HCT116 (cell line): ENCODE measurements at regions not wholly inside any gene's neighbourhood (a gene's known extent, or its start where the extent isn't known, plus 50 kb on each side); places are given as distances from the start of the nearest gene placed in this dataset.

ENCODE experiments used
- ATAC-seq: fragments of 200-7000 bp; cut with Tn5 transposase; 2 replicates; pipeline ENCODE4 v1.9.1; 2020; ENCODE audit warnings: mild to moderate bottlenecking, moderate library complexity
- BruUV-seq: library from RNA; stranded (reverse); fragments of 400-500 nt; replicated peaks from 2 replicates; lab custom pipeline; 2021; lab: Mats Ljungman, UMichigan
- CTCF ChIA-PET: fragments of 300-600 bp; sonication (Branson Sonifier 250); formaldehyde crosslinking; loops from one replicate; lab custom pipeline; 2021; ENCODE audit warnings: antibody characterized with exemption; lab: Charles Lee
- POLR2A ChIA-PET: fragments of 300-600, 350-600 bp; sonication (Branson Sonifier 250); formaldehyde crosslinking; loops from one replicate; lab custom pipeline; 2021; ENCODE audit warnings: antibody characterized with exemption; lab: Charles Lee
- RAD21 ChIA-PET, 2 experiments: fragments of 300-600 bp; sonication (Branson Sonifier 250); formaldehyde crosslinking; loops; one replicate each; lab custom pipeline; 2023; ENCODE audit warnings: low total read pairs in 2 of 2; ENCODE audit not compliant: uncharacterized antibody in 2 of 2, unreplicated experiment in 2 of 2, low non-redundant PET in 1 of 2; lab: Charles Lee
- DNase-seq: peaks from one replicate; pipeline ENCODE4 v3.0.0-alpha.2; 2010; ENCODE audit warnings: low read depth, low spot score
- H2AFZ ChIP-seq: fragments of 200-600 bp; shearing (Covaris generic), sonication (generic); 2 replicates; pipeline ENCODE4 v1.6.1; 2017; ENCODE audit warnings: low read depth, mixed run types, mixed read lengths, antibody characterized with exemption, low read length; ENCODE audit not compliant: poor library complexity, severe bottlenecking
- H3K27ac ChIP-seq: 2 replicates; pipeline ENCODE4 v1.5.1; 2012; ENCODE audit warnings: low read depth, low read length
- H3K27me3 ChIP-seq: fragments of 200-600 bp; sonication (generic); 2 replicates; pipeline ENCODE4 v1.6.1; 2016; ENCODE audit warnings: mixed run types, low read length, mixed read lengths; ENCODE audit not compliant: insufficient read depth
- H3K36me3 ChIP-seq, 2 experiments: fragments of 200-500 bp in 1 of 2; fragments of 200-600 bp in 1 of 2; sonication (Bioruptor generic) in 1 of 2; sonication (generic) in 1 of 2; 2 replicates each; pipeline versions ENCODE4 v1.5.1 to v1.6.1; 2014 to 2016; ENCODE audit warnings: low read length in 2 of 2, inconsistent platforms in 1 of 2, mixed read lengths in 1 of 2, mixed run types in 1 of 2; ENCODE audit not compliant: insufficient read depth in 2 of 2, control insufficient read depth in 1 of 2
- H3K4me1 ChIP-seq, 2 experiments: fragments of 200-600 bp in 1 of 2; sonication (generic) in 1 of 2; 2 replicates each; pipeline versions ENCODE4 v1.5.1 to v1.6.1; 2012 to 2017; ENCODE audit warnings: low read length in 2 of 2, inconsistent platforms in 1 of 2, mild to moderate bottlenecking in 1 of 2, mixed read lengths in 1 of 2, mixed run types in 1 of 2, moderate library complexity in 1 of 2; ENCODE audit not compliant: insufficient read depth in 2 of 2, control insufficient read depth in 1 of 2
- H3K4me2 ChIP-seq: fragments of 200-600 bp; sonication (generic); 2 replicates; pipeline ENCODE4 v1.6.1; 2017; ENCODE audit warnings: mixed run types, low read length, mixed read lengths
- H3K4me3 ChIP-seq, 2 experiments: fragments of 200-600 bp in 1 of 2; sonication (generic) in 1 of 2; replicated peaks in 1 of 2; 2 replicates each; pipeline ENCODE4 v1.5.1; 2011 to 2016; ENCODE audit warnings: low read length in 2 of 2, control low read depth in 1 of 2, low read depth in 1 of 2, mild to moderate bottlenecking in 1 of 2, mixed read lengths in 1 of 2, mixed run types in 1 of 2
- H3K79me2 ChIP-seq: fragments of 200-600 bp; sonication (generic); 2 replicates; pipeline ENCODE4 v1.6.1; 2017; ENCODE audit warnings: mild to moderate bottlenecking, mixed run types, low read length, moderate library complexity, mixed read lengths; ENCODE audit not compliant: insufficient read depth
- H3K9ac ChIP-seq: fragments of 200-600 bp; sonication (generic); 2 replicates; pipeline ENCODE4 v1.6.1; 2016; ENCODE audit warnings: low read length, mixed read lengths
- H3K9me2 ChIP-seq: fragments of 200-600 bp; sonication (generic), shearing (Covaris generic); 2 replicates; pipeline ENCODE4 v1.6.1; 2017; ENCODE audit warnings: mixed run types, mild to moderate bottlenecking, moderate library complexity; ENCODE audit not compliant: insufficient read depth
- H3K9me3 ChIP-seq, 2 experiments: fragments of 200-500 bp in 1 of 2; fragments of 200-600 bp in 1 of 2; sonication (Bioruptor generic) in 1 of 2; sonication (generic) in 1 of 2; 2 replicates each; pipeline ENCODE4 v1.6.1; 2014 to 2017; ENCODE audit warnings: low read length in 2 of 2, mixed read lengths in 2 of 2, inconsistent platforms in 1 of 2, low read depth in 1 of 2, mild to moderate bottlenecking in 1 of 2, mixed run types in 1 of 2, moderate library complexity in 1 of 2; ENCODE audit not compliant: control insufficient read depth in 1 of 2, insufficient read depth in 1 of 2
- H4K20me1 ChIP-seq: fragments of 200-600 bp; sonication (generic), shearing (Covaris generic); 2 replicates; pipeline ENCODE4 v1.6.1; 2017; ENCODE audit warnings: mixed run types, mild to moderate bottlenecking, moderate library complexity; ENCODE audit not compliant: insufficient read depth
- CEBPB ChIP-seq: IDR thresholded peaks from 2 replicates; pipeline ENCODE4 v1.6.1; 2012; ENCODE audit warnings: low read depth
- EGR1 ChIP-seq: IDR thresholded peaks from 2 replicates; pipeline ENCODE4 v1.6.1; 2012; ENCODE audit warnings: low read depth
- ELF1 ChIP-seq: IDR thresholded peaks from 2 replicates; pipeline ENCODE4 v1.6.1; 2012; ENCODE audit warnings: low read depth, borderline replicate concordance
- EZH2 ChIP-seq: fragments of 200-600 bp; sonication (generic); IDR thresholded peaks from 2 replicates; pipeline ENCODE4 v1.6.1; 2017; ENCODE audit warnings: antibody characterized with exemption, mixed run types
- EZH2phosphoT487 ChIP-seq: fragments of 200-600 bp; IDR thresholded peaks from 2 replicates; pipeline ENCODE4 v1.6.1; 2018; ENCODE audit warnings: antibody characterized with exemption, borderline replicate concordance
- FOSL1 ChIP-seq: IDR thresholded peaks from 2 replicates; pipeline ENCODE4 v1.6.1; 2012; ENCODE audit warnings: low read depth
- POLR2AphosphoS5 ChIP-seq: IDR thresholded peaks from 2 replicates; pipeline ENCODE4 v1.6.1; 2011; ENCODE audit warnings: mild to moderate bottlenecking, low read depth, low read length, moderate library complexity
- RAD21 ChIP-seq: IDR thresholded peaks from 2 replicates; pipeline ENCODE4 v1.6.1; 2012; ENCODE audit warnings: low read depth, mild to moderate bottlenecking
- SIN3A ChIP-seq: IDR thresholded peaks from 2 replicates; pipeline ENCODE4 v1.6.1; 2012; ENCODE audit warnings: low read depth
- TCF7L2 ChIP-seq: IDR thresholded peaks from 2 replicates; pipeline ENCODE4 v1.7.0; 2011; ENCODE audit warnings: borderline replicate concordance, inconsistent platforms; ENCODE audit not compliant: insufficient read depth, insufficient read length; ENCODE audit errors: extremely low read depth
- YY1 ChIP-seq: IDR thresholded peaks from 2 replicates; pipeline ENCODE4 v1.6.1; 2011; ENCODE audit warnings: low read length, low read depth, moderate library complexity, mild to moderate bottlenecking; ENCODE audit not compliant: insufficient replicate concordance; ENCODE audit errors: extremely low read depth
- ZNF274 ChIP-seq: fragments of 200-500 bp; sonication (Bioruptor generic); IDR thresholded peaks from 2 replicates; pipeline ENCODE4 v1.6.1; 2014; ENCODE audit warnings: mild to moderate bottlenecking, low read depth, low read length, inconsistent platforms
- intact Hi-C: fragments of 100-400 bp; cut with micrococcal nuclease; formaldehyde crosslinking; loops from 2 replicates; pipeline ENCODE4 v1.10.0; 2022
- TF ChIP-seq, protein P1 (sequence below): IDR thresholded peaks from 2 replicates; pipeline ENCODE4 v1.6.1; 2011; ENCODE audit warnings: mild to moderate bottlenecking, low read length, moderate library complexity; ENCODE audit not compliant: insufficient replicate concordance; ENCODE audit errors: extremely low read depth
- TF ChIP-seq, protein P2 (sequence below): IDR thresholded peaks from 2 replicates; pipeline ENCODE4 v1.6.1; 2012
- TF ChIP-seq, protein P3 (sequence below): IDR thresholded peaks from 2 replicates; pipeline ENCODE4 v1.6.1; 2012; ENCODE audit warnings: low read depth
- TF ChIP-seq, protein P4 (sequence below): IDR thresholded peaks from 2 replicates; pipeline ENCODE4 v1.6.1; 2012

DNA sequence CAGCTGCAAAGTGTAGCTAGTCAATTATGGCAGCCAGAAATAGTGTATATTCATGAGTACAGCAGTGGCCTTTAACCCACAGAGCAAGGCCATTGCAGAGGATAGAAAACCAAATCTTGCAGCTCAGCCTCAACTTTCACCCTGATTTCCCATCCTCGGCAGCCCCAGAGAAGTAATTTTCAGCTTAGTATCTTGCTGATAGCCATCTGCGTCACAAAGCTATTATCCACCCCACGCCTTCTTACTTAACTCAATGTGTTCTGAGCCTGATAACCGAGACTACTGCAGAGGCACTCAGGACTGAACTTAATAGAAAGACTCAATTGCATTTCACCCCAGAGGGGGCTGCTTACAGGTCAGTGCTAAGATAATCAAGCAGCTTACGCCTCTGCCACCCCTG, 174.5 kb upstream of the MAOA start:
- Histone ChIP-seq H3K27ac (no peak overlapping the region), H3K4me3 (no peak overlapping the region), H3K79me2 (no peaks in the 10 kb centered on the region), H3K4me2 (no peak overlapping the region), H3K9me2 (no peaks in the 10 kb centered on the region), H2AFZ (no peak overlapping the region), H3K36me3 (no peaks in the 10 kb centered on the region), H3K9me3 (no peaks in the 10 kb centered on the region), H3K9ac (no peak overlapping the region), H4K20me1 (no peaks in the 10 kb centered on the region), H3K27me3 (no peaks in the 10 kb centered on the region), H3K4me1 (no peaks in the 10 kb centered on the region)
- no peak for ATAC-seq
- no TSS peak for BruUV-seq
- RAD21 ChIA-PET = no interaction called here
- no peak for DNase-seq
- TF ChIP-seq TCF7L2 (no peak), RAD21 (no peak), ELF1 (no peak), SIN3A (no peak), ZNF274 (no peak)
- CTCF ChIA-PET = no interaction called here
- intact Hi-C loops = no loop called here
- POLR2A ChIA-PET = no interaction called here

DNA sequence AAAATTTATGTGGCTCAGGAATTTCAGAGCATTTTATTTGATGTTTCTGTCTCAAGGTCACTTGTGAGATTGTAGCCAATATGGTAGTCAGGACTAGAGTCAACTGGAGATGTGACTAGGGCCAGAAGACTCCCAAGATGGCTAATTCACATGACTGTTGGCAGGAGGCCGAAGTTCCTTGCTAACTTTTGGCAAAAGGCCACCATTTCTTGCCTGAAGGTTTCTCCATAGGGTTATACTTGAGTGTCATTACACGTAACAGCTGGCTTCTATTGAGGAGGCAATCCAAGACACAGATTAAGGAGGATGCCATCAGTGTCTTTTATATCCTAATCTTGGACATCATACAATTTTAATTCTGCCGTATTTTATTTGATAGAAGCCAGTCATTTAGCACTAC, 162.3 kb upstream of the MAOA start:
- Histone ChIP-seq H3K4me2 (no peak overlapping the region), H3K36me3 (no peaks in the 10 kb centered on the region), H3K4me3 (no peak overlapping the region), H3K79me2 (no peaks in the 10 kb centered on the region), H3K9me3 (no peaks in the 10 kb centered on the region), H3K4me1 (no peaks in the 10 kb centered on the region), H3K27ac (no peak overlapping the region), H4K20me1 (no peaks in the 10 kb centered on the region), H3K27me3 (no peaks in the 10 kb centered on the region), H2AFZ (no peak overlapping the region), H3K9me2 (no peaks in the 10 kb centered on the region), H3K9ac (no peak overlapping the region)
- ATAC-seq = no peak
- no TSS peak for BruUV-seq
- ChIA-PET RAD21 (no interaction called here), POLR2A (no interaction called here), CTCF (no interaction called here)
- DNase-seq = no peak
- intact Hi-C loops = no loop called here
- no peak for TF ChIP-seq YY1
- TF ChIP-seq EGR1 = no peak
- TF ChIP-seq, protein P1, sequence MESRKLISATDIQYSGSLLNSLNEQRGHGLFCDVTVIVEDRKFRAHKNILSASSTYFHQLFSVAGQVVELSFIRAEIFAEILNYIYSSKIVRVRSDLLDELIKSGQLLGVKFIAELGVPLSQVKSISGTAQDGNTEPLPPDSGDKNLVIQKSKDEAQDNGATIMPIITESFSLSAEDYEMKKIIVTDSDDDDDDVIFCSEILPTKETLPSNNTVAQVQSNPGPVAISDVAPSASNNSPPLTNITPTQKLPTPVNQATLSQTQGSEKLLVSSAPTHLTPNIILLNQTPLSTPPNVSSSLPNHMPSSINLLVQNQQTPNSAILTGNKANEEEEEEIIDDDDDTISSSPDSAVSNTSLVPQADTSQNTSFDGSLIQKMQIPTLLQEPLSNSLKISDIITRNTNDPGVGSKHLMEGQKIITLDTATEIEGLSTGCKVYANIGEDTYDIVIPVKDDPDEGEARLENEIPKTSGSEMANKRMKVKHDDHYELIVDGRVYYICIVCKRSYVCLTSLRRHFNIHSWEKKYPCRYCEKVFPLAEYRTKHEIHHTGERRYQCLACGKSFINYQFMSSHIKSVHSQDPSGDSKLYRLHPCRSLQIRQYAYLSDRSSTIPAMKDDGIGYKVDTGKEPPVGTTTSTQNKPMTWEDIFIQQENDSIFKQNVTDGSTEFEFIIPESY = no peak
- TF ChIP-seq CEBPB = no peak
- TF ChIP-seq ZNF274 = no peak
- no peak for TF ChIP-seq ELF1
- TF ChIP-seq POLR2AphosphoS5 = no peak
- TF ChIP-seq EZH2phosphoT487 = no peak
- TF ChIP-seq, protein P2, sequence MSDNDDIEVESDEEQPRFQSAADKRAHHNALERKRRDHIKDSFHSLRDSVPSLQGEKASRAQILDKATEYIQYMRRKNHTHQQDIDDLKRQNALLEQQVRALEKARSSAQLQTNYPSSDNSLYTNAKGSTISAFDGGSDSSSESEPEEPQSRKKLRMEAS = no peak
- TF ChIP-seq, protein P3, sequence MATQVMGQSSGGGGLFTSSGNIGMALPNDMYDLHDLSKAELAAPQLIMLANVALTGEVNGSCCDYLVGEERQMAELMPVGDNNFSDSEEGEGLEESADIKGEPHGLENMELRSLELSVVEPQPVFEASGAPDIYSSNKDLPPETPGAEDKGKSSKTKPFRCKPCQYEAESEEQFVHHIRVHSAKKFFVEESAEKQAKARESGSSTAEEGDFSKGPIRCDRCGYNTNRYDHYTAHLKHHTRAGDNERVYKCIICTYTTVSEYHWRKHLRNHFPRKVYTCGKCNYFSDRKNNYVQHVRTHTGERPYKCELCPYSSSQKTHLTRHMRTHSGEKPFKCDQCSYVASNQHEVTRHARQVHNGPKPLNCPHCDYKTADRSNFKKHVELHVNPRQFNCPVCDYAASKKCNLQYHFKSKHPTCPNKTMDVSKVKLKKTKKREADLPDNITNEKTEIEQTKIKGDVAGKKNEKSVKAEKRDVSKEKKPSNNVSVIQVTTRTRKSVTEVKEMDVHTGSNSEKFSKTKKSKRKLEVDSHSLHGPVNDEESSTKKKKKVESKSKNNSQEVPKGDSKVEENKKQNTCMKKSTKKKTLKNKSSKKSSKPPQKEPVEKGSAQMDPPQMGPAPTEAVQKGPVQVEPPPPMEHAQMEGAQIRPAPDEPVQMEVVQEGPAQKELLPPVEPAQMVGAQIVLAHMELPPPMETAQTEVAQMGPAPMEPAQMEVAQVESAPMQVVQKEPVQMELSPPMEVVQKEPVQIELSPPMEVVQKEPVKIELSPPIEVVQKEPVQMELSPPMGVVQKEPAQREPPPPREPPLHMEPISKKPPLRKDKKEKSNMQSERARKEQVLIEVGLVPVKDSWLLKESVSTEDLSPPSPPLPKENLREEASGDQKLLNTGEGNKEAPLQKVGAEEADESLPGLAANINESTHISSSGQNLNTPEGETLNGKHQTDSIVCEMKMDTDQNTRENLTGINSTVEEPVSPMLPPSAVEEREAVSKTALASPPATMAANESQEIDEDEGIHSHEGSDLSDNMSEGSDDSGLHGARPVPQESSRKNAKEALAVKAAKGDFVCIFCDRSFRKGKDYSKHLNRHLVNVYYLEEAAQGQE = no peak
- no peak for TF ChIP-seq FOSL1
- no peak for TF ChIP-seq EZH2
- TF ChIP-seq, protein P4, sequence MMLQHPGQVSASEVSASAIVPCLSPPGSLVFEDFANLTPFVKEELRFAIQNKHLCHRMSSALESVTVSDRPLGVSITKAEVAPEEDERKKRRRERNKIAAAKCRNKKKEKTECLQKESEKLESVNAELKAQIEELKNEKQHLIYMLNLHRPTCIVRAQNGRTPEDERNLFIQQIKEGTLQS = no peak
